ENCODE measurements at regions not wholly inside any gene's neighbourhood (a gene's known extent, or its start where the extent isn't known, plus 50 kb on each side); places are given as distances from the start of the nearest gene placed in this dataset.

- DNase-seq = no peak
These were observed 2134.7 kb downstream of the PCDH9 start for GRCh38 chr13:65095161-65096082.

- DNase-seq = no peak
These were observed 2136.8 kb downstream of the PCDH9 start for GRCh38 chr13:65093357-65093756.

GRCh38 chr13:65091031-65091430 is 2139.1 kb downstream of the PCDH9 start:
- DNase-seq = no peak

GRCh38 chr13:65090186-65090585 is 2139.9 kb downstream of the PCDH9 start:
- DNase-seq = no peak

GRCh38 chr13:65088906-65089305 is 2141.2 kb downstream of the PCDH9 start:
- no peak for DNase-seq

GRCh38 chr13:65085977-65086376 is 2144.2 kb downstream of the PCDH9 start:
- no peak for DNase-seq

- DNase-seq = no peak
These were observed 2155.9 kb downstream of the PCDH9 start for GRCh38 chr13:65074248-65074647.

GRCh38 chr13:65064967-65065366 is 2165.2 kb downstream of the PCDH9 start:
- DNase-seq = no peak

GRCh38 chr13:65063753-65064152 is 2166.4 kb downstream of the PCDH9 start:
- DNase-seq = no peak

- no peak for DNase-seq
These were observed 2172.2 kb downstream of the PCDH9 start for GRCh38 chr13:65057986-65058385.

- DNase-seq = no peak
These were observed 2175.9 kb downstream of the PCDH9 start for GRCh38 chr13:65054277-65054676.

GRCh38 chr13:65036999-65037398 is 2193.1 kb downstream of the PCDH9 start:
- no peak for DNase-seq

- DNase-seq = no peak
These were observed 2194.8 kb downstream of the PCDH9 start for GRCh38 chr13:65035302-65035701.

GRCh38 chr13:65034266-65034665 is 2195.9 kb downstream of the PCDH9 start:
- DNase-seq = no peak

- DNase-seq = no peak
These were observed 2197.3 kb downstream of the PCDH9 start for GRCh38 chr13:65032825-65033224.

GRCh38 chr13:65028101-65028500 is 2202.0 kb downstream of the PCDH9 start:
- DNase-seq = no peak

GRCh38 chr13:65026505-65026904 is 2203.6 kb downstream of the PCDH9 start:
- no peak for DNase-seq

GRCh38 chr13:65011378-65011777 is 2218.8 kb downstream of the PCDH9 start:
- no peak for DNase-seq

GRCh38 chr13:64997438-64997837 is 2232.7 kb downstream of the PCDH9 start:
- no peak for DNase-seq

GRCh38 chr13:64993514-64994164 is 2236.5 kb downstream of the PCDH9 start:
- DNase-seq = no peak

- DNase-seq = no peak
These were observed 2237.8 kb downstream of the PCDH9 start for GRCh38 chr13:64992314-64992713.

GRCh38 chr13:64985075-64985474 is 2245.1 kb downstream of the PCDH9 start:
- no peak for DNase-seq

- DNase-seq = no peak
These were observed 2267.7 kb downstream of the PCDH9 start for GRCh38 chr13:64962404-64962803.

- DNase-seq = no peak
These were observed 2270.9 kb downstream of the PCDH9 start for GRCh38 chr13:64959276-64959675.

All from activated CD4-positive, alpha-beta T cell treated with anti-CD3 and anti-CD28 coated beads, Interleukin-2, amount 50 U/mL, for 16 hours (primary cell).